ENCODE measurements at regions not wholly inside any gene's neighbourhood (a gene's known extent, or its start where the extent isn't known, plus 50 kb on each side); places are given as distances from the start of the nearest gene placed in this dataset.

DNA sequence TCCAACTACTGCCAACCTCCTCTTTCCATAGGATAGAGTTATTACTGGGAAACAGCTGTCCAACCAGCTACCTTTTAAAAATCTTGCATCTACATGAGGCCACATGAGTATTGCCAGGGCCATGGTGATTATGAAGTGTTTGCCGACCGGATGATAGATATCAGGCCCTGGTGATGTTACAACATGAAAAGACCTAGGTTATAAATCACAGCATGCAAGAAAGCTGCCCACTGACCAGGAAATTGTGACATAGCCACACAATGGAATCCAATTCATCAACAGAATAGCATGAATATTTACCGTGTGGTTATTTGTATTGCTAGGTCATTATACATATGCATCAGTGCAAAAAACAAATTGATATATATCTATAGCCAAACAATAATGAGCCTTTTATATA lies 517.0 kb downstream of the INHBA start:
- no peak for DNase-seq

GRCh38 chr7:41183741-41184140 lies 519.1 kb downstream of the INHBA start:
- no peak for DNase-seq

- no peak for DNase-seq
These were observed 520.1 kb downstream of the INHBA start for GRCh38 chr7:41182782-41183181.

DNA sequence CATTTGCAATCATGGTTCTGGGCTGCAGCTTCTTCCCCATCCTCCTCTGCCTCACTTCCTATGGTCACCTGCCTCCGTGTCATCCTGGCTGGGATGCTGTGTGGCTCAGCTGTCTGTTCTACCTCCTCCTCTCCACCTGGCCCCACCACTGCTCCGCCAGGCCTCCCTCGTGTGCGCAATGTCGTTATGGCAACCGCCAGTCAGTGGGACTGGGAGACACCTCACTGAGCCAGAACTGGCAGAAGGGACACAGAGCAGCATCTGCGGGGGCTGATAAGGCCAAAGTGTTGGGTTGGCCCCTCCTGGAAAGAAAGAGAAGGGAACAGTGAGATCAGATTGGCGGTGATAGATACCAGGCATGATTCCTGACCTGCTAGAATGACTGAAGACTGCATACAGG lies 527.5 kb downstream of the INHBA start:
- no peak for DNase-seq

DNA sequence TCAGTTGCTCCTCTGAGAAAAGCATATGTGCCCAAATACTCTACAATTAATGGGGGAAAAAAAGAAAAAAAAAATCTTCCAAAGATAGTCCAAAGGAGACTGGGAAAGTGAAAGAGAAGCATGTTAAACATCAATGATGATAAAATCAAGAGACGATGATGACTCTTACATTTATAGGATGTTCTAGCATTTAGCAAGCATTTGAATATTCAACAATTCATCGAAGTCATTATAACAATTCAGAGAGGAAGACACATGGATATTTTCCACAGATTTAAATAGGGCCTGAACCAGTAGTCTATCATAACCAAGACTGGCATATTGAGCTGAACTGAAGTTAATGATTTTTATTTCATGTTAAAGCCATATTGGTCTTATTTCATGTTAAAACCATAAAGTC lies 528.4 kb downstream of the INHBA start:
- no peak for DNase-seq

DNA sequence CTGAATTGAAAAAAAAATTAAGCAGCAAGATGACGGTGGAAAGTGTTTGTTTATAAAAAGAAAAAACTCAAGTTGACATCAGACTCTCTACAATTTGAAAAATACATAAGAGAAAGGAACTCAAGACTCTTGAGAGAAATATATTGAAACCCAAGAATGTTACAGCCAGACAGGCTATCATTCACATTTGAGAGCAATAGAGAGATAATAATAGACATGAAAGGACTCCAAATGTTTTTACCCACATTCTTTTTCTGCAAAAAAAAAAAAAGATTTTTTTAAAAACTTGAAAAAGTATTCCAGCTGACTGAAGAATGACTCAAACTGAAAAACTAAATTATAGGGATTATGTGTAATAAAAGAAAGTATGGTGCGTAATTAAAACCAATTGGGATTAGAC lies 532.4 kb downstream of the INHBA start:
- DNase-seq, result no peak

DNA sequence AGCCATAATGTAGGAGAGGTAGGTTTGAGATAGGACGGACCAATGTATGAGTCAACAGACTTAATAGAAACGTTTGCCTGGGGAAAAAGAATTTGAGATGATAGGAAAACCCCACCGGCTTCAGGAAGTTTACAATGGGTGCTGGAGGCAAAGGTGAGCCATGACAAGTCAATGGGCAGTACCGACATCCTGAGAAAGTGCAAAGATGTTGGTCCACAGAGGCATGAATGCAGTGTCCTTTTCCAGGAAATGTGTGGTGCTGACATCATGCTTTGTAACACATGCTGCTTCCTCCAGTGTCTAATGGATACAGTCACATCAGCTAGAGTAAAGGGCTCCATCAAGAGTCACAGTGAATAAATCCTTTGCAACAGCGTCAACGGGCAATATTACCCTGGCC lies 533.6 kb downstream of the INHBA start:
- DNase-seq, result no peak

GRCh38 chr7:41167836-41168235 lies 535.1 kb downstream of the INHBA start:
- DNase-seq, result no peak

GRCh38 chr7:41164440-41164839 lies 538.5 kb downstream of the INHBA start:
- DNase-seq, result no peak

GRCh38 chr7:41163991-41164390 lies 538.9 kb downstream of the INHBA start:
- no peak for DNase-seq

- no peak for DNase-seq
These were observed 540.3 kb downstream of the INHBA start for GRCh38 chr7:41162612-41163011.

- DNase-seq, result no peak
These were observed 541.8 kb downstream of the INHBA start for GRCh38 chr7:41161041-41161587.

DNA sequence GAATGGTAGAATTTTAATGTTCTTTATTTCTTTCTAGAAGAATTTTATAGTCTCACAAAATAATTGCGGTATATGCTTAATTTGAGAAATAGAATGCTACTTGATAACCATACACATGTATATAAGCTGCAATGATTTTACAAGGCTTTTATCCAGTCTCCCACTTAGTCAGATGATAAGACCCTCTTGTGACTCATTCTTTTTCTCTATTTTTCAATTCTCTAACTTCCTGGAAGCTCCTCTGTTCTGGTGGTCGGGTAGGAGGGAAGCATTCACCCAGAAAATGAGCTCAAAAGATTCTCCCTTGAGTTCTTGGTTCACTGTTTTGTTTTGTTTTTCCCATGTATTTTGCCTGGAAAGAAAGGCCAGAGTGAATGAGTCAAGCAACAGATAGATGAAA lies 546.6 kb downstream of the INHBA start:
- no peak for DNase-seq

- no peak for DNase-seq
These were observed 549.6 kb downstream of the INHBA start for GRCh38 chr7:41153268-41153667.

- DNase-seq, result no peak
These were observed 550.7 kb downstream of the INHBA start for GRCh38 chr7:41152179-41152678.

DNA sequence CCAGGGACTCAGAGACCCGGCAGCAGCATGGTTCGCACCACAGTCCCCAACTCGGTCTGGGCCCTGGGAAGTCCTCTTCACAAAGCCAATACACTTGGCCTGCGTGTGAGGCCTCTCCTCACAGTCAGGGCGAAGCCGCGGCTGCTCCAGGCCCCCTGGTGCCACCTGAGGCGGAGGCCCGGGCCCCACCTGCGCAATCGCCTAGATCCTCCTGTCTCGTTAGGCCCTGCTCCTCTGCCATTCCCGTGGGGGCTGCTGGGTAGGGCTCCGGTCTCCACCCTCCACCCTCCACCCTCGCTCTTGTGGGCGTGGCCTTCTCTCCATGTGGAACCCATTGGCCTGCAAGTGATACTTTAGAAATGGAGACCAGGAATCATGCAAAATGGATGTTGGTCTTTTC lies 553.3 kb downstream of the INHBA start:
- DNase-seq, result no peak

DNA sequence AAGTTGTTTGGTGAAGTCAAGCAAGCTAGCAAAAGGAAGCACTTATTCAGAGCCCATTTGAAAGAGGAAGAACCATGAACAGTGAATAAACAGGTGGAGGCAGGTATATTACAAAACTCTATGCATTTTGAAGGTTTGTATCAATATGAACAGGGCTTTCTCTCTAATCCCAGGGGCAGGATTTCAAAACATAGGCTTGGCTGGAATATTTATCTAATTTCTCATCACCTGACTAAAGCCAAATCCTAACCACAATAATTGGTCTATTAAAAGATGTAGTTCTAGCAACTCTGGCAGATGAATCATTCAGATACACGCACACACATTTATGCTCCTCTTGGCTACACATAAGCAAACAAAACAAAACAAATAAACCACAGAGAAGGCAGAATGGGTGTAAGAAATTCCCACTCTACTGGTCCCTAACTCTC lies 554.4 kb downstream of the INHBA start:
- no peak for DNase-seq

DNA sequence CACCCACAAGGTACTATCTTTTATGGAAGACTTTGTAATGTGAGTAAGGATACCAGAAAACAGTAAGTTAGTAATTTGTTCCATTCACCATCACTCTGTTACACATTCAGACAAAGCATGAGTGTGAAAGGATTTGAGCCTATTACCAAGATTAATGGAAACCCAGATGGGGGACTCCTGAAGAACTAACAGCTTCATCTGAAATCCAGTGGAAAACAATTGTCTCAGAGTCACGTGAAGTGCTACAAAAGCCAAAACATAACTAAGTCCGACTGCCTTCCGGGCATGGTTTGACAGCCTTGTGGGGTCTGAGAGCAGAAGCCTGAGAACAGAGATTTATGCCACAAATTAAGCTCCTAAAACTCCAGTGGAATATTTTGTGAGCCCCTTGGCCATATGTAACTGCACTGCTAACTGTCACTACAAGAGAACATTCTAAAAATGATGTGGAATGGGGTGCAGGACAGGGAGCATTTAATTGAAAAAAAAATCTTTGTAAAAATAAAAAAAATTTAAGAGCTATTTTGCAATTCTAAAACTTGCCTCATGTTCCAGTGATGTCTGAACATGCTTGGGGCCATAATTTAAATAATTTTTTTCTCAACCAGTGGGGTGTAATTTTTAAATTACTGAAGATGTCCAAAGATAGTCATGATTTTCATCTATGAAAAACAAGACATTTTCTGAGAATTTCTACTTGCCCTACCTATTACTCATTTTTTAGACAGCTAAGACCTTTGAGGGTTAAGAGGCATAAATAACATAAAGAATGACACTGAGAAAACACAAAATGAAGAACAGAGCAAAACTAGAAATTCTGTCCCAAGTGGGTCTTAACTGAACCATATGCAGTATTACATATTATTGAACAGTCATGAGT lies 555.0 kb downstream of the INHBA start:
- DNase-seq, result no peak

GRCh38 chr7:41146429-41146828 lies 556.5 kb downstream of the INHBA start:
- no peak for DNase-seq

DNA sequence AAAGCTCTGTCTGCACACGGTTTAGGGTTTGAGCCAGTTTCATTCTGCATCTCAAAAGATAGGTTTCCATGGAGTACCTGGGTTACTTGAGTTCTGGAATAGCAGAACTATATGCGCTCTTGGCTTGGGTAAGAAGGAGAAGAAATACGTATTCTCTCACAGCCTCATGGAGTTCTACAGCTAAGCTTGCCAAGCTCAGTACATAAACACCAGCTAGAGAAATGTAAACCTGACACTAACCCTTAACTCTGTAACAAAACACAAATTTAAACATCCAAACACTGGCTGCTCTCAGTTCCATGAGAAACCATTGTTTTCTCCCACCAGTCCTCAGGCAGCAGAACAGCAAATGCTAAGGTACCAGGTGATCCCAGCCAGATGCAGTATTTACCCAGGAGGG lies 557.2 kb downstream of the INHBA start:
- no peak for DNase-seq

DNA sequence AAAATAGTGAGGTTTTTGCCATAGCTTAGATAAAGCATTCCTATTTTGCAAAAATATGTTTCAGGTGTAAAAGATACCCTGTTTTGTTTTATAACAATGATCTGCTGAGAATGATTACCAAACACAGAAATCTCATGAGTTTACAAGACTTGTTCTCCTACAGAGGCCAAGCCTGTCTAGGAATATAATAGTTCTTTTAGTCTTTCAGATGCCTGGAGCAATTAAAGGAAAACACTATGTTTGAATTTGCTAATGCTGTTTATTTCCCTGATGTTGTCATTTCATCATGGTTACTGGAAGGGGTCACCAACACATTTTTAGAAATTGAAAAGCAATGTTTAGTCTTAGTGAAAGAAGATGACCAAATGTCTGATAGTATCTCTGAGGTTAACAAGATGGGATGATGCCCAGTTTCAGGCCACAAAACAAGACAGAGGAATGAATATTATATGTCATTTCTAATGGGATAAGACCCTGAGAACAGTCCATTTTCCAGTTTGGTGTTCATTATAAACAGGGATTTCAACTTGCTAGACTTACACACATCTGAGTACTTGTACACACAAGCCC lies 559.9 kb downstream of the INHBA start:
- no peak for DNase-seq

DNA sequence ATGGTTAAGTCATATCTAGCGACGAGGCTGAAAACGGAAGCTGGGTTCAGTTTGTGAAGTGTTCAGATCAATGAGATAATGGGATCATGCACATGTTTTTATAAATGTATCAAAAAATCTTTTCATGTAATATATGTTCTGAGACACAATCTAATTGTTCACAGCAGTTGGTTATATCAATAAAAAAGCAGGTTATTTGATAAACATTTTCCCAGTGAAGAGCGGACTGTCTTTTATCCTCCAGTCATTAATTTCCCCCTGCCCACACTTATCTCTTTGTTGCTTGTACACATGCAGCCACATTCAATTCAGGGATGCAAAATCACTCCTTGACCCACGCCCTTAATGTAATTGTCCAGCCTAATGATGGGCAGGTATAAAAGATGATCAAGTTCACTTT lies 563.1 kb downstream of the INHBA start:
- no peak for DNase-seq

- DNase-seq, result no peak
These were observed 566.3 kb downstream of the INHBA start for GRCh38 chr7:41136551-41136950.
